GM21786 (cell line): ENCODE measurements at regions not wholly inside any gene's neighbourhood (a gene's known extent, or its start where the extent isn't known, plus 50 kb on each side); places are given as distances from the start of the nearest gene placed in this dataset.

ENCODE experiments used
- ATAC-seq: cut with Tn5 transposase; IDR thresholded peaks from one replicate; pipeline ENCODE4 v1.9.1; 2021; ENCODE audit not compliant: unreplicated experiment

DNA sequence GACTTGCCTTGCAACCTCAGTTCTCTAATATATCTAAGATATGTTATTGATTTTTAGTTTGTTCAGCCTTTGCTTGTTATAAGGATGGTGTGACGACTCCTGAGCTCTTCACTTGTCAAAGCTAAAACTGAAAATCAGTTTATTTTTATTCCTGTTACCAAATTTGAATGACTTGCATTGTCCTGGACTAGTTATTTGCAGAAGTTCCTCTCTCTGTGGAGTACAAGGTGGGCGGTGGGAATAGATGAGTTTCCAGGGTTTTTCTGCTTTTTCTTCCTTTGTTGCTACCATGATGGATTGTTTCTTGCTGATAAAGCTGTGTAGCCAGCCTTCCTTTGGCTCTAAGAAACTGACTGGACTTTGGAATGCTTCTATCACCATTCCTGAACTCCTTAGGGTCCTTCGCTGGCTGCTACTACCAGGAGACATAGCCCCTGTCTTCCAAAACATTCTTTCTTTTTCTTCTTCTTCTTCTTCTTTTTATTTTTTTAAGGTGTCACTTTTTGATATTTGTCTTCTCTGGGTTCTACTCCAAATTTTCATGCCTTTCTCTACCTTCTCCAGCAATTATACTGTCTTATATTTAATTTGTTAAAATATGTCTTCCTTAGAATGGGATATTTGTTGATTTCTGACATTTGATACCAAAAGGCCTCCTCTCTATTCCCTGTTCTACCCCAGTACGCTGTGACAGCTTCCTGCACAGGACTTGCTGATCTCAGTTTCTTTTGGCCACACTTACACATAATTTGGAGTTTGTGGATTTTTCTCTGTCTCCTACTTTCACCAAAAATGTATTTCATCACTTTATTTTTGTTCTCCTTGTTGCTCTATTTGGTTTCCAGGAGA is 145.1 kb upstream of the THRB start:
- ATAC-seq = no peak

GRCh38 chr3:24640330-24640877 is 145.8 kb upstream of the THRB start:
- ATAC-seq = no peak

- ATAC-seq = no peak
Observed at GRCh38 chr3:24641628-24642027, 147.0 kb upstream of the THRB start.

- ATAC-seq = no peak
Observed at GRCh38 chr3:24645047-24645446, 150.4 kb upstream of the THRB start.

DNA sequence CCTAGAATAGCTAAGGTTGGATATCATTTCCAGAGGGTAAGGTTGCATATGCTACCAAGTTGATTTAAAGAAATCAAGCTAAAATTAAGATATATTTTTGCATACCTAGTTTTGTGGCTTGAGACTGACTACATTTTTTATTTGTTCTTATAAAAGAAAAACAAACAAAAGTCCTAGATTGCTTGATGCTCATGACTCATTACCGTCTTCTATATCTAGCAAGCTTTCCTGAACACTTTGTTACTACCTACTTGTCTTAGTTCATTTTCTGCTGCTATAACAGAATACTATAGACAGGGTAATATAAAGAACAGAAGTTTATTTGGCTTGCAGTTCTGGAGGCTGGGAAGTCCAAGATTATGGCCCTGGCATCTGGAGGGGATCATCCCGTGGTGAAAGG is 152.1 kb upstream of the THRB start:
- no peak for ATAC-seq

DNA sequence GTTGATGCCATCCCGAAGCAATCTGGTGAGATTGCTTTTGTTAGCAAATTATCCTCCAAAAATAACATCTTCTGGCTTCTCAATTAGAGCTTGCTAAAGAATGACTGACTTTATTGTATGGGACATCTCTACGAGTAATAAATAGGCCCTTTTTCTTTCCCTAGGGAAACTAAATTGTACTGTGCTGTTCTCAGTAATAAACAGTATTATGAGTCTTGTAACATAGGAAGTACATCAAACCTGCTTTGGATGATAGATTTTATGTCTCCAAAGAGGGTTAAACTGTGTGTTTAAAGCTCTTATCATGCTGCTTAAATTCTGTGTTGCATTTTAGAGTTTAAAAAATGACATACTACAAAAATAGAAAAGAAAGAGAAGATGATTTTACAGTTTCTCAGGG is 153.4 kb upstream of the THRB start:
- no peak for ATAC-seq

- ATAC-seq = no peak
Observed at GRCh38 chr3:24650839-24651238, 156.2 kb upstream of the THRB start.

GRCh38 chr3:24657870-24658510 is 163.3 kb upstream of the THRB start:
- ATAC-seq = no peak

DNA sequence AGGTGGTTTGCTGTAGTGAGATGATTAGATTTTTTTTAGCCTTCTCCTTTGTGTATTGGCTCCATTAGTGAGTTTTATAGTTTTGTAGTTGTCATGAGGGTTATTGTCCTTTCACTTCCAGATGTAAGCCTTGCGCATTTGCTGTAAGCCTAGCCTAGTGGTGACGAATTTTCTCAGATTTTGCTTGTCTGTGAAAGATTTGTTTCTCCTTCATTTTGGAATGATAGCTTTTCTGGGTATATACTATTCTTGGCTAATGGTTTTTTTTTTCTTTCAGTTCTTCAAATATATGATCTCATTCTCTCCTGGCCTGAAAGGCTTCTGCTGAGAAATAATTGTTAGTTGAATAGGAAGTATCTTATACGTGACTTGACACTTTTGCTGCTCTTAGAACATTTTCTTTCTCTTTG is 166.5 kb upstream of the THRB start:
- ATAC-seq = no peak

- ATAC-seq = no peak
Observed at GRCh38 chr3:24662449-24663345, 168.0 kb upstream of the THRB start.

DNA sequence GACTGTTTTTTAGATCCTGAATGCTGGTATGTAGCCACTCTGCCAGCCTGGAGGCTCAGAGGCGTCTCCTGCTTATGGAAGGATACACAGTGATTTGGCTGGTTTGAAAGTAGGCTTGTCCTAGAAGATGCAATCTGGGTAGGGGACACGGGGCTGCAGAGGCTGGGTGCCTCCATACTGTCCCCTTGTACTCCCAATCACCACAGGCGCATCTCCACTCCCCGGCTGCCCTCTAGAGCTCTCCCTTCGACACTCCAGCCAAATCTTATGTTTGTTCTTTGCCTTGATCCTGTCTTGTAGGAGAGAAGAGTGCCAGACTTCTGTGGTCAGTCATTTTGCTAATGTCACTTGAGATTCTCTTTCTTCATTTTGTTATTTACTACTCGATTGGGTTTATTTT is 168.8 kb upstream of the THRB start:
- ATAC-seq = no peak

DNA sequence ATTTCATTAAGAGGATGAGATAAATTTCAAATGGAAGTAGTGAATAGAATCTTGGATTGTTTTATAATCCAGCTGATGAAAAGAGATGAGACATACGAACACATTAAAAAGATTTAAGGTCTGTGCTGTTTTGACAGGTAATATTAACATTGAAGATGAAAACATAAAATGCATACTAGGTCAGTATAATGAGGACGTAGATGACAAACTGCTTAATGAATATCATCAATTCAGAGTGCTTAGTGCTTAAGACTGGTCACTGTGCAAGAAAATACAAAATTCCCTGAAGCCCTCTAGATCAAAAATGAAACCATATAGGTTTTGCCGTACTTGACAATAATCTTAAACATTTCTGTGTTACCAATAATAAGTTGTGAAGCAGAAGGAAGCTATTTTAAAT is 173.4 kb upstream of the THRB start:
- no peak for ATAC-seq

- ATAC-seq = no peak
Observed at GRCh38 chr3:24670871-24671270, 176.2 kb upstream of the THRB start.

GRCh38 chr3:24673596-24673995 is 178.9 kb upstream of the THRB start:
- ATAC-seq = no peak

GRCh38 chr3:24674261-24674660 is 179.6 kb upstream of the THRB start:
- no peak for ATAC-seq

DNA sequence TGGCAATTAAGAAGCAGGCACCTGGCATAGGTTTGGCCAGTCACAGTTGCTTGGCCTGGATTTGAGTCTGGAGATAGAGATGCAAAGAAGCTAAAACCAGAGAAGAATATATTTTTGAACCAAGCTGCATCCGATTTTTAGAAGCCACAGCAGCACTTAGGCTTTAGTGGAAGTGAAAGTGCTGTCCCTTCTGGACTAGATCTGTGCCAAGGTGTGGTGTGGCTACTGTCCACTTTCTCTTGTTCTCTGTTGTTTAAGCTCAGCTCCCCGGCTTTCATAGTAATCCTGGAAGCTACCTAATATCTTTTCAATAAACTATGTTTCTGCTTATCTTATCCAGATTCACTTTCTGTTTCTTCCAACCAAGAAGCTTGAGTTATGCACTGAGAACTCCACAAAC is 183.4 kb upstream of the THRB start:
- no peak for ATAC-seq

- ATAC-seq = no peak
Observed at GRCh38 chr3:24678421-24678865, 183.8 kb upstream of the THRB start.

GRCh38 chr3:24679429-24679828 is 184.8 kb upstream of the THRB start:
- no peak for ATAC-seq

DNA sequence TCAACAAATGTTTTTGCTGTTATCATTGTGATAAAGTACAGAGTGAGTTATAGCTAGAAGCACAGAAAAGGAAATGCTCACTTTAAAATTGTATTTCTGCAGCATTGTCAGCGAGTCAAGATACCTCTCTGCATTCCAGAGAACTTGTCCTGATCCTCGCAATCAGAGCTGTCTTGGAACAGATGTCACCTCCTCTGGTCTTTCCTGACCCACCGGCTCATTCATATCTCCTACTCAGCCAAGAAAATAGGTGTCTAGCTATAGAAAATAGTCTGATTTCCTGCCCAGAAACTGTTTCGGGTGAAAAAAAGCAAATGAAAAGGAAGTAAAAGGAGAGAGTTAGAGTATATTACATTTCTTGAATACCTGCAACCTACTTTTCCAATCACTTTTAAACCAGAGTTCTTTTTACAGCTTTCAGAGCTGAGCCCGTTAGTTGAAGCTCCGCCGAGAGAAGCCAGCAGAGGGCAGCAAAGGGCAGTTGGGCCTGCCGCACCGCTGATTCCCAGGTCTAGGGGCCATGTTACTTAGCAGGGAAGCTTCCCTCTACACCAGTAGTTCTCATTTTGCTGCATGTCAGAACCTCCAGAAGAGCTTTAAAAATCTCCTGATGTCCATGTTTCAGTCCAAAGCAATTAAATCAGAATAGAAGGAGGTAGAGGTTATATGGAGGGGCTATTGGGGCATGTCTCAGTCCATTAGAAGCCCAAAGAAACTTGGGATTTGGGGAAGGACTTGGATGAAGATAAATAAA is 185.7 kb upstream of the THRB start:
- peak; percentile 77 for ATAC-seq

- ATAC-seq = no peak
Observed at GRCh38 chr3:24682141-24682547, 187.5 kb upstream of the THRB start.

- no peak for ATAC-seq
Observed at GRCh38 chr3:24683090-24683489, 188.4 kb upstream of the THRB start.
